GM23338 (cell line): ENCODE measurements at regions not wholly inside any gene's neighbourhood (a gene's known extent, or its start where the extent isn't known, plus 50 kb on each side); places are given as distances from the start of the nearest gene placed in this dataset.

Source experiments
- ATAC-seq: fragments of 200-7000 bp; cut with Tn5 transposase; 3 replicates; pipeline ENCODE4 v1.9.1; 2020
- DNase-seq: peaks from one replicate; pipeline ENCODE4 v3.0.0-alpha.2; 2015; ENCODE audit warnings: low spot score
- H2AFZ ChIP-seq: fragments of 200-600 bp; sonication (generic); 2 replicates; pipeline ENCODE4 v1.8.0; 2016; ENCODE audit warnings: antibody characterized with exemption, mild to moderate bottlenecking, moderate library complexity
- H3F3A ChIP-seq: fragments of 200-600 bp; sonication (generic); replicated peaks from 2 replicates; pipeline ENCODE4 v1.8.0; 2017; ENCODE audit warnings: antibody characterized with exemption, mixed run types, low read depth
- H3K27ac ChIP-seq: fragments of 200-600 bp; sonication (generic); 2 replicates; pipeline ENCODE4 v1.6.1; 2016; ENCODE audit warnings: low read depth
- H3K27me3 ChIP-seq: fragments of 200-600 bp; sonication (generic); 2 replicates; pipeline ENCODE4 v1.8.0; 2016; ENCODE audit warnings: mild to moderate bottlenecking, mixed run types, moderate library complexity; ENCODE audit not compliant: insufficient read depth
- H3K36me3 ChIP-seq: fragments of 200-600 bp; sonication (generic); 2 replicates; pipeline ENCODE4 v1.8.0; 2016; ENCODE audit warnings: mild to moderate bottlenecking; ENCODE audit not compliant: insufficient read depth
- H3K4me1 ChIP-seq: fragments of 200-600 bp; sonication (generic); 2 replicates; pipeline ENCODE4 v1.8.0; 2016; ENCODE audit warnings: mild to moderate bottlenecking, moderate library complexity; ENCODE audit not compliant: insufficient read depth
- H3K4me2 ChIP-seq: fragments of 200-600 bp; sonication (generic); 2 replicates; pipeline ENCODE4 v1.7.1; 2017; ENCODE audit warnings: mixed run types
- H3K4me3 ChIP-seq: fragments of 200-600 bp; sonication (generic); 2 replicates; pipeline ENCODE4 v1.6.1; 2016; ENCODE audit warnings: mixed run types
- H3K79me2 ChIP-seq: fragments of 200-600 bp; sonication (generic); replicated peaks from 2 replicates; pipeline ENCODE4 v1.8.0; 2017; ENCODE audit warnings: mild to moderate bottlenecking; ENCODE audit not compliant: insufficient read depth
- H3K9me2 ChIP-seq: fragments of 200-600 bp; sonication (generic); 2 replicates; pipeline ENCODE4 v1.8.0; 2017; ENCODE audit not compliant: insufficient read depth
- H4K20me1 ChIP-seq: fragments of 200-600 bp; sonication (generic); replicated peaks from 2 replicates; pipeline ENCODE4 v1.8.0; 2017; ENCODE audit warnings: mild to moderate bottlenecking; ENCODE audit not compliant: insufficient read depth
- H3K27ac Mint-ChIP-seq: 2 replicates; pipeline ENCODE4 v1.8.0; 2020; ENCODE audit warnings: inconsistent platforms, mild to moderate bottlenecking, moderate library complexity, mixed read lengths
- H3K27me3 Mint-ChIP-seq: 3 replicates; pipeline ENCODE4 v1.8.0; 2022; ENCODE audit warnings: low read depth, mild to moderate bottlenecking, moderate library complexity, mixed read lengths, inconsistent platforms; ENCODE audit not compliant: insufficient read depth, poor library complexity
- H3K36me3 Mint-ChIP-seq: 3 replicates; pipeline ENCODE4 v1.8.0; 2021; ENCODE audit warnings: low read depth, mild to moderate bottlenecking, inconsistent platforms, moderate library complexity, mixed read lengths
- H3K4me1 Mint-ChIP-seq: 3 replicates; pipeline ENCODE4 v1.8.0; 2020; ENCODE audit warnings: mild to moderate bottlenecking, inconsistent platforms, mixed read lengths
- H3K4me3 Mint-ChIP-seq: 3 replicates; pipeline ENCODE4 v1.8.0; 2021; ENCODE audit warnings: moderate library complexity, mild to moderate bottlenecking, inconsistent platforms, mixed read lengths
- H3K9me3 Mint-ChIP-seq: 3 replicates; pipeline ENCODE4 v1.8.0; 2020; ENCODE audit warnings: moderate library complexity, mild to moderate bottlenecking, inconsistent platforms, mixed read lengths
- CREB1 ChIP-seq: fragments of 250-450 bp; sonication (Bioruptor Pico); IDR thresholded peaks from 2 replicates; pipeline ENCODE4 v1.5.0; 2020; ENCODE audit warnings: low read depth, mild to moderate bottlenecking, moderate library complexity
- CTCF ChIP-seq, 2 experiments: fragments of 200-600 bp in 1 of 2; sonication (generic) in 1 of 2; conservative IDR thresholded peaks; 2 replicates each; pipeline versions ENCODE4 v1.5.1 to v1.6.1; 2016 to 2017; ENCODE audit warnings: antibody characterized with exemption in 2 of 2, low read depth in 2 of 2, mild to moderate bottlenecking in 2 of 2, moderate library complexity in 1 of 2
- EZH2 ChIP-seq: fragments of 200-600 bp; sonication (generic); IDR thresholded peaks from one replicate; pipeline ENCODE4 v1.8.0; 2017; ENCODE audit warnings: antibody characterized with exemption, mild to moderate bottlenecking, low read depth; ENCODE audit not compliant: unreplicated experiment
- JUNB ChIP-seq: IDR thresholded peaks from one replicate; pipeline ENCODE4 v1.6.1; 2016; ENCODE audit warnings: antibody characterized with exemption; ENCODE audit not compliant: unreplicated experiment
- NANOG ChIP-seq: IDR thresholded peaks from 2 replicates; pipeline ENCODE4 v1.6.1; 2016; ENCODE audit warnings: antibody characterized with exemption, borderline replicate concordance
- POLR2AphosphoS5 ChIP-seq: IDR thresholded peaks from 2 replicates; pipeline ENCODE4 v1.6.1; 2016; ENCODE audit warnings: antibody characterized with exemption, low read depth
- REST ChIP-seq: IDR thresholded peaks from one replicate; pipeline ENCODE4 v1.6.1; 2018; ENCODE audit warnings: antibody characterized with exemption; ENCODE audit not compliant: unreplicated experiment
- ZNF114 ChIP-seq: fragments of 250-450 bp; sonication (Bioruptor Pico); IDR thresholded peaks from 2 replicates; pipeline ENCODE4 v1.5.0; 2020; ENCODE audit warnings: mild to moderate bottlenecking, moderate library complexity
- ZNF331 ChIP-seq: fragments of 250-450 bp; sonication (Bioruptor Pico); IDR thresholded peaks from 2 replicates; pipeline ENCODE4 v1.5.0; 2020; ENCODE audit warnings: low read depth, mild to moderate bottlenecking, moderate library complexity

- TF ChIP-seq REST (no peak), EZH2 (no peak), JUNB (no peak), POLR2AphosphoS5 (no peak), NANOG (no peak), CREB1 (CRISPR knock-in tag) (no peak)
Measured at GRCh38 chr10:128721963-128722445, 595.8 kb upstream of the MKI67 start (continued).

GRCh38 chr10:128722947-128723346, 596.7 kb upstream of the MKI67 start:
- Mint-ChIP-seq H3K4me3 (no peak overlapping the region), H3K27me3 (no peaks in the 10 kb centered on the region), H3K36me3 (no peaks in the 10 kb centered on the region), H3K27ac (no peak overlapping the region), H3K4me1 (peaks cover 14% of the 10 kb centered on the region), H3K9me3 (no peaks in the 10 kb centered on the region)
- no peak overlapping the region for H3K4me2 ChIP-seq
- TF ChIP-seq CREB1 (CRISPR knock-in tag): no peak
- no peak for TF ChIP-seq ZNF114 (CRISPR knock-in tag)
- no peak for TF ChIP-seq CTCF (conservative IDR thresholded peaks at IDR 0.05; ENCODE audit: low read depth in 2 of 2)
- TF ChIP-seq EZH2: no peak
- TF ChIP-seq NANOG: no peak
- no peak for TF ChIP-seq REST
- TF ChIP-seq JUNB: no peak
- no peak for TF ChIP-seq ZNF331 (CRISPR knock-in tag)
- H3K27ac ChIP-seq: no peak overlapping the region
- DNase-seq (no peak), ATAC-seq (no peak)
- H3K9me2 ChIP-seq: 0 out of 2 replicates have a peak, but pooled peaks cover 6% of the 10 kb centered on the region
- H2AFZ ChIP-seq: no peak overlapping the region
- H4K20me1 ChIP-seq: no peaks in the 10 kb centered on the region
- H3K79me2 ChIP-seq: no peaks in the 10 kb centered on the region
- H3K4me1 ChIP-seq: peaks cover 8% of the 10 kb centered on the region
- H3F3A ChIP-seq: no peaks in the 10 kb centered on the region
- H3K27me3 ChIP-seq: no peaks in the 10 kb centered on the region
- H3K36me3 ChIP-seq: no peaks in the 10 kb centered on the region
- no peak overlapping the region for H3K4me3 ChIP-seq
